Fibroblast of skin of right biceps (primary cell): ENCODE measurements at regions not wholly inside any gene's neighbourhood (a gene's known extent, or its start where the extent isn't known, plus 50 kb on each side); places are given as distances from the start of the nearest gene placed in this dataset.
"Not testable (repeated sequence)": the region's sequence is repeated elsewhere in the genome, so short reads cannot be mapped to it uniquely, and the experiment has no call there.

Experiments
- DNase-seq: peaks from one replicate; pipeline ENCODE4 v3.0.0-alpha.2; 2013

DNA sequence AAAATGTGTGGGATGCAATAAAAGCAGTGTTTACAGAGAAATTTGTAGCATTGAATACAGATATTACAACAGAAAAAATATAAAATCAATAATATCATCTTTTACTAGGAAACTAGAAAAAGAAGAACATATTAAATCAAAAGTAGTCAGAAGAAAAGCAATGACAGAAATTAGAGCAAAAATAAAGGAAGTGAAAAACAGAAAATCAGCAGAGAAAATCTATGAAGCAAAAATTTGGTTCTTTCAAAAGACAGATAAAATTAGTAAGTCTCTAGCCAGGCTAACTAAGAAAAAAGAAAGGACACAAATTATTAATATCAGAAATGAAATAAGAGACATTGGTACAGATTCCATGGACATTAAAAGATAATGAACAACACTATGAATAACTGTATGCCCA, 212.0 kb upstream of the MGAT5 start:
- DNase-seq: no peak

DNA sequence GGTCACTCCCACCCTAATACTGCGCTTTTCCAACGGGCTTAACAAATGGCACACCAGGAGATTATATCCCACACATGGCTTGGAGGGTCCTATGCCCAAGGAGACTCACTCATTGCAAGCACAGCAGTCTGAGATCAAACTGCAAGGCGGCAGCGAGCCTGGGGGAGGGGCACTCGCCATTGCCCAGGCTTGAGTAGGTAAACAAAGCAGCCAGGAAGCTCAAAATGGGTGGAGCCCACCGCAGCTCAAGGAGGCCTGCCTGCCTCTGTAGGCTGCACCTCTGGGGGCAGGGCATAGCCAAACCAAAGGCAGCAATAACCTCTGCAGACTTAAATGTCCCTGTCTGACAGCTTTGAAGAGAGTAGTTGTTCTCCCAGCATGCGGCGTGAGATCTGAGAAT, 210.8 kb upstream of the MGAT5 start:
- DNase-seq: not testable (repeated sequence)

DNA sequence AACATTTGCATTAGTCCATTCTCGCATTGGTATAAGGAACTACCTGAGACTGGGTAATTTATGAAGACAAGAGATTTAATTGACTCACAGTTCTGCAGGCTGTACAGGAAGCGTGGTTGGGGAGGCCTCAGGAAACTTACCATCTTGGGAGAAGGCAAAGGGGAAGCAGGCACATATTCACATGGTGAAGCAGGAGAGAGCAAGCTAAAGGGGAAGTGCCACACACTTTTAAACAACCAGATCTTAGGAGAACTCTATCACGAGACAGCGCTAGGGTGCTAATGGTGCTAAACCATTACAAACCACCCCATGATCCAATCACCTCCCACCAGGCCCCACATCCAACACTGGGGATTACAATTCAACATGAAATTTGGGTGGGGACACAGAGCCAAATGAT, 201.7 kb upstream of the MGAT5 start:
- DNase-seq: no peak

DNA sequence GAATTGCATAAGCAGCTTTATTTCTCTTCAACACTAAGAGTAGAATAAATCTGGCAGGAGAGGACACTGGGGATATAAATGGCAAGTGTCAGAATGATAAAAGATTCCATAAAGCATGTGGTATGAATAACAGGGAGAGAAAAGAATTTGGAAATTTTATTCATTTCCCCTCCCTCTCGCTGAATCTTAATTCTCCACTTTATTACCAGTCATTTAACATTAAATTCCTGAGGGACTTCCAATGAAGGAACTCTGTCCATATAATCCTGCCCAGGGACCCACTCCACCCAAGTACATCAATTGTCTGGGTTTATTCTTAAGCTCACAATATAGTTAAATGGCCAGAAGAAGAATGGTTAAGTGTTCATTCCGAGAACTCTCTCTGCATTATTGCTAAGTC, 197.7 kb upstream of the MGAT5 start:
- DNase-seq: no peak

DNA sequence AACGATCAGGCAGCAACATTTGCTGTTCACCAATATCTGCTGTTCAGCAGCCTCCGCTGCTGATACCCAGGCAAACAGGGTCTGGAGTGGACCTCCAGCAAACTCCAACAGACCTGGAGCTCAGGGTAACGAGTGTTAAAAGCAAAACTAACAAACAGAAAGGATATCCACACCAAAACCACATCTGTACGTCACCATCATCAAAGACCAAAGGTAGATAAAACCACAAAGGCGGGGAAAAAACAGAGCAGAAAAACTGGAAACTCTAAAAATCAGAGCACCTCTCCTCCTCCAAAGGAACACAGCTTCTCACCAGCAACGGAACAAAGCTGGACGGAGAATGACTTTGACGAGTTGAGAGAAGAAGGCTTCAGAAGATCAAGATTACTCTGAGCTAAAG, 192.8 kb upstream of the MGAT5 start:
- DNase-seq: not testable (repeated sequence)

DNA sequence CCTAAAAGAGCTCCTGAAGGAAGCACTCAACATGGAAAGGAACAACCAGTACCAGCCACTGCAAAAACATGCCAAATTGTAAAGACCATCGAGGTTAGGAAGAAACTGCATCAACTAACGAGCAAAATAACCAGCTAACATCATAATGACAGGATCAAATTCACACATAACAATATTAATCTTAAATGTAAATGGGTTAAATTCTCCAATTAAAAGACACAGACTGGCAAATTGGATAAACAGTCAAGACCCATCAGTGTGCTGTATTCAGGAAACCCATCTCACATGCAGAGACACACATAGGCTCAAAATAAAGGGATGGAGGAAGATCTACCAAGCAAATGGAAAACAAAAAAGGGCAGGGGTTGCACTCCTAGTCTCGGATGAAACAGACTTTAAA, 191.6 kb upstream of the MGAT5 start:
- not testable (repeated sequence) for DNase-seq

DNA sequence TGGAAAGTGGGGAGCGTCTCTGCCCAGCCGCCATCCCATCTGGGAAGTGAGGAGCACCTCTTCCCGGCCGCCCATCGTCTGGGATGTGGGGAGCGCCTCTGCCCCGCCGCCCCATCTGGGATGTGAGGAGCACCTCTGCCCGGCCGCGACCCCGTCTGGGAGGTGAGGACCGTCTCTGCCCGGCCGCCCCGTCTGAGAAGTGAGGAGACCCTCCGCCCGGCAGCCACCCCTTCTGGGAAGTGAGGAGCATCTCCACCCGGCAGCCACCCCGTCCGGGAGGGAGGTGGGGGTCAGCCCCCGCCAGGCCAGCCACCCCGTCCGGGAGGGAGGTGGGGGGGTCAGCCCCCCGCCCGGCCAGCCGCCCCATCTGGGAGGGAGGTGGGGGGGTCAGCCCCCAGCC, 190.0 kb upstream of the MGAT5 start:
- DNase-seq: not testable (repeated sequence)

DNA sequence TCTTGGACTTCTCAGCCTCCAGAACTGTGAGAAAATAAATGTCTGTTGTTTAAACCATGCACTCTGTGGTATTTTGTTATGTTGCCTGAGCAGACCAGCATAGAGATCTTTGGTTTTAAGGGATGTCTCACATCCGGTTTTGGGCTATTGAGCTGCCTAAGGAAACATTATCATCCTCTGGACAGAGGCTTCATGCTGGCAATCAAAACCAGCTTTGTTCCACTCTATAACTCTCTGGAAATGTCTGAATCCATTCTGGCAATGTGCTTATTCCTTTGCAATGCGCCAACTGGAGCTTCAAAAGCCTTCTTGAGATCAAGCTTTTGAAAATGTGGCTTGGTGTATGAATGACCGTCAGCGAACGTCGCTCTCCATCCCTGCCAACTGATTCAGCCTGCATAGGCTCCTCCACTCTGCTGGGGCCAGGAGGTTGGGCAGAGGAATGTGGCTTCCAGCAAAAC, 183.6 kb upstream of the MGAT5 start:
- no peak for DNase-seq

DNA sequence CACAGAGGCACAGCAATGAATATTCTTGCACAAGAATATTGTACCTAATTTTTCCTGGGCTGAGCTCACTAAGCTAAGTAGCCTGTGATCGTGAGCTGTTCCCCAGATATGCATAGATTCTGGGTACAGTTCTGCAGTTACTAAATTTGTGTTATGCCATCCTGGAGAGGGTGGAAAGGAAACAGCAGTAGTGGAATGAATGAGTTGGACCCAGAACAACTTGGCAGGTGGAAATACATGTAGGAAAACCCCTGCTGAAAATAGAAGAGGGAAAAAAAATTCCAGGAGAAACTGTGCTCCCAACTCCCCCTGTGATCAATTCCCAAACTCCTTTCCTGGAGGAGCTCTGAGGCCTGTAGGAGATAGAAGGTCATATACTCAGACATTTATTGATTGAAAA, 181.5 kb upstream of the MGAT5 start:
- DNase-seq: no peak

DNA sequence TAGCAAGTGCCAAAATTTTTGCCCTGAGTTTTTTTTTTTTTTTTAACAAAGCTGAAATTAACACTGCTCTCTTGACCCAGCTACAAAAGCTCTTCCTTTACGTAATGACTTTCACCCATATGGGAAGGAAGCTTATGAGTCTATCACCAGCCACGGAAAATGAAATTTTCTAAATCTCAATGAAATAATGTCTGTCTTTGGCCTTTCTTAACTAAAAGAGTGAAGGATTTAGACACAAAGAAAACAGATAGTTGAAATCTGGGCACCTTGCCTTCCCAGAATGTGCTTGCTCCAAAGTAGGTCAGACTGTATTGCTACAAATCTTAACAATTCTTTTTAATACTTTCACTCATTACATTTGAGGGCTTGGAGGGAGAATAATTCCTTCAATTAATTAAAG, 180.8 kb upstream of the MGAT5 start:
- no peak for DNase-seq

DNA sequence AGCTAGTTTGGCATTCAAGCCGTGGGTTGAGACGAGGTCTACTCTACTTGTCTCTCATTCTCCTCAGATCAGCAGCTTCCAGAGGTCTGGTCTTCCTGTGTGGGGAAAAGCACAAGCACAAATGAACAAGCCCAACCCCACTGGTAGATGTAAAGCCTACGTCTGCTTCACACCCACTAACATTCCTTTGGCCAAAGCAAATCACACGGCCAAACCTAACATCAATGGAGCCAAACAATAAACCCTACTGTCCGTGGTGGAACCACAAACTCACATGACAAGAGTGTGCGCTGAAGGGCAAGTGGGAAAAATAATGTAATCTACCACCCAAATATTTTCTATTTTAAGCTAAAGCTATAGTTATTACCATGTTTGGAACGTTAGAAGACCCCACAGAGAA, 179.3 kb upstream of the MGAT5 start:
- no peak for DNase-seq

DNA sequence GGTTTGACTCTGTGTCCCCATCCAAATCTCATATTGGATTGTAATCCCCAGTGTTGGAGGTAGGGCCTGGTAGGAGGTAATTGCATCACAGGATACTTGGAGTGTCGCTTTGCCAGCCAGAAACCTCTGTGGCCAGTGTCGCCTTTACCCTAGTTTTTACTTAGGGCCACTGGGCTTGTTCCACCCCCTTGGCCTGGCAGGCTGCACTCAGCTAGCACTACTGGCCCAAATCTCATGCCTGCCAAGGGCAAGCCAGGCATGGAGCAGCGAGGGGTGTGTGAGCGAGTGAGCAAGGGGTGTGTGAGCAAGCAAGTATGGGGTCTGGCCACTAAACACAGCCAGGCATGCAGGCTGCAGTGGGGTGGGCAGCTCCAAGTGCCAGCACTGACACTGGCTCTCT, 178.7 kb upstream of the MGAT5 start:
- DNase-seq: no peak

DNA sequence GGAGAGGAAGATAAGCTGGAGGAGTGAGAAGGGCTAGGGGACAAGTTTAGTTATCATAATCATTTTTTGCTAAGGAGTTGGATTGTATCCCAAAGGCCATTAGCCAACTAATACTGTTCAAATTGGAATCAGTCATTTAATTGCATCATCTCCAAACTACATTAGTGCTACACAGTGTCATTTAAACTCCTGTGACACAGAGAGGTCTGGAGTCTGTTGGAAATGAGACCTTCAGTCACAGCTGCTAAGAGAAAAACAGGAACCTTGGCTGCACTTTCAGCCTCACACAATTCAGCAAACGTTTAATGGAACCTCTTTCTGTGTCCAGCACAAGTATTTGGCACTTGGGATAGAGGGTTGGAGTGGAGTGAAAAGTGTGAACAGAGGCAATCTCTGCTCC, 175.5 kb upstream of the MGAT5 start:
- DNase-seq: no peak

DNA sequence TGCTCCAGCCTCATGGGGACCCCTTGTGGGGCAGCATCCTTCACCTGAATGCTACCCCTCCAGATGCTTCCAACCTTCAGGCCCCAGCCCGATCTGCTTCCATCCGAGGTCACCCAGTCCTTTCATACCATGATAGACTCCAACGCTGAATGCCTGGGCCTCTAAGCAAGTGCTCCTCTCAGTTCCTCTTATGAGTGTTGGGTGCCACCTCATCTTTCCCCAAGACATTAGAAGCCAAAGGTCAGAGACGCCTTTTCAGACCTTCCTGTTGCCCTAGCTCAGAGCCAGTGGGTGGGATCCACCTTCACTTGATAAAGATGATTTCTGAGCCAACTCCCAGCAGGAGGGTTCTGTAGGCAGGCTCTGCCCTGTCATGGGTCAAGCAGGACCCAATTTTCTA, 174.5 kb upstream of the MGAT5 start:
- DNase-seq: no peak

DNA sequence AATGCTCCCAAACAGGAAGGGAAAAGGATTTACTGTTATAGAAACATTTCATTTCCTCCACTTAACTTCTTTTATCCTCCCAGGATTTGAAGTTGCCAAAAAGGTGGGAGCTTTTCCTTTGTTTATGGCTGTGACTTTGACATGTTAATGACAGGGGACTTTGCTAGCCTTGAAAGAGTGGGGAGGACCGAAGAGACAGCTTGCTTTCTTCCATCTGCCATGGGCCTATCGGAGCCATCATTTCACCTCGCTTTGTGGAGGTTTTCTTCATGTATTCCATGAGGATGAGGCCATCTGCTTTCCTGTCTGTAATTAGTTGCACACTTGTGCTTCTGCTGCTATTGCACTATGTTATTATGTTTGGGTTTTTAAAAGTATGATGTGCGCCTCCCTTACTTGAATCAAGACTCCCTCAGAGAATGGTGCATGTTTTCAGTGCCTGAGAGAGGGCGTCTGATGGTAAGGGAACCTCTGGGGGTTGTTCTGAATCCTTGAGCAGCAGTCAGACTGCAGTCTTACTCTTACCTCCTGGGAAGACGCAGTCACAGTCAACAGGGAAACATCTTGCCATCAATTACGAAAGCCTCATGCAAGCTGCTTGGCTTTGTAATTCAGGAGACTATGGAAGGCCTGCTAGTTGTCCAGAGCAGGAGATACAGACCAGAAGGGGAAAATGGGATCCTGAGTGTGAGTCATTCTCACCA, 173.3 kb upstream of the MGAT5 start:
- no peak for DNase-seq

DNA sequence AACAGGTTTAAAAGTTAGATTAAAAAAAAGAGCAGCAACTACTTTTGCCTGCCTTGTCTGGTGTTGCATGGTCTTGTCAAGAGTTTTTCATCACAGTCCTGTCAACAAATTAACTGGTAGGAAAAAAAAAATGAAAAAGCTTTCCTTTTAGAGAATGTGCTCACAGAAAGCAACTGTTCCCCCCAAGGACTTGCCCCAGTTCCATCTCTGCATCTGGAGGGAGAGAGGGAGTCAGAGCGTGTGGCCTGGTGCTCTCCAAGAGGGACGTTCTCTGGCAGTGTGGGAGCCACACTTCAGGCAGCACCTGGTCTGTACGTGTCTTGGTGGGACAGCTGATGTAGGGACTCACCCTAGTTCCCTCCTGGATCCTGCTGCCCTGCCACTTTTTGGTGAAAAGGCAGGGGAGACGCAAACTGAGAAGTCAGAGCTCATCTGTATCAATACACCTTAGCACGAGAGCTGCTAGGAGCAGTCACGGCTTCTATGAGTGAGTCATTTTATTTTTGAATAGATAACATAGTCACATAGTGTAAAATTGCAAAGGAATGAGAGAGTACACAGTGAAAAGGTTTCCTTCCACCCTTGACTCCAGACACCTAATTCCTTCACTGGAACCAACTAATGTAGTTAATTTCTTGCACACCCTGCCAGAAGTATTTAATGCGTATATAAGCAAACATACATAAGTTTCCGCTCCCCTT, 172.5 kb upstream of the MGAT5 start:
- DNase-seq: no peak

DNA sequence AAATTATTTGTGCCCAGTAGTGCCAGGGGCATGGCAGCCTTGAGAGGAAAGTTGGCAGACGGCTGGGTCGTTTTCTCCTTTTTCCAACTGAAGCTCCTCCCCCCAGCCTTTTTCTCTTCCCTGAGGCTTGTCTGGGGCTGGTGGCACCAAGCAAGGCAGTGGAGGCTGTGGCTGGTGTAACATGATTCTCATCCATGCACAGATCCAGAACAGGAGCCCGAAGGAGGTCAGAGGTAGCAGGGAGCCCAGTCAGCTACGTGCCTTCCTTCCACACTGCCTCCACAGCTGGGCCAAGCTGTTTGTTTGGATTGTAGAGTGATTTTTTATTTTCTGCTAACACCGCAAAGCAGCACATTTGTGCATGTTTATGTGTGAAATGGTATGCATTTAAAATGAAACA, 170.3 kb upstream of the MGAT5 start:
- no peak for DNase-seq

DNA sequence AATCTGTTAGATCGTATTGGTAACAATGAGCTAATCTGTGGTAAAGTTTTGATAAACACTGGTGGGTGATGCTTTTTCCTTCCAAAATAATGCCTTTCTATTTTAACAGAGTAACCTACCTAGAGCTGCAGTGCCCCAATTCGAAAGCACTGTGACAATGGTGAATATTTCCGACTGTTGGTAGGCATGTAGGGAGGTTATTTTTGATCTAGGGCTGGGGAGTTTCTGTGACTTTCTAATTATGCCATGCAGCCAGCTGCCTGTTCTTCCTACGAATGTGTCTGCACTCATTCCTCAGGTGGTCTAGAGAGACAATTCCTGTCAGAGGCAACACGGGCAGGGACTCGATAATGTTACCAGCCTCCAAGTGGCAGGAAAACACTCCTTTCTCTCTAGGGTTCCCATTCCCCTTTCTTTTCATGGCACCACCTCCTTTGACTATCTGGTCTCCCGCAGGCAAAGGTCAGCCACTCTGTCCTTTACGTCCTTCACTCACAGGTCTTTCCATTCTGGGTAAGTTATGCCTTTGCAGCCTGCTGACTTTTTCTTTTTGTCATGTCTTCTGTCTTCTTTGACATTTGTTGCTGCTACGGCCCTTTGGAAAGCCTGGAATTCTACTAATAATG, 167.2 kb upstream of the MGAT5 start:
- no peak for DNase-seq

DNA sequence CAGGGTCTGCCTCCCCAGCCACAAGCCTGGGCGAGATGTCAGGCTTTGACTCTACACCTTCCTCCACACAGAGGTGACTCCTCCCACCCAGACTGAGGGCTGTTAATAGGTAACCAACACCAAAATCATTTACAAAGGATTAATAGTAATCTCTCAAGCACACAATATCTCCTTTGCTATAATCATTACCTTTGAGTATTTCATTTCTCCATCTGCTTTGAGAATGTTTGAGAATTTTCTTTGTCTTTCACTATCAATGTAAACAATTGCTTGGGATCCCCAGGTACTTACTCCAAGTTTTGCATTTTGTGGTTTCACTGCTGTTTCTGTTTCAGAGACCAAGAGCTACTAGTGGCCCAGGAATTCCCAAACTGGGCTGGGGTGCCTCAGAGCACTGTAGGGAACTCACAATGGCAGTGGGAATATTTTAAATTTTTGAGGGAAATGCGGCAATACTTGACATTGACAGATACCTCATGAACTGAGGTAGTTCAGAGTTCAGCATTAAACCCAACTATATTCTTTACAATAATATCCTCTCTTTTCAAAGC, 166.4 kb upstream of the MGAT5 start:
- no peak for DNase-seq

DNA sequence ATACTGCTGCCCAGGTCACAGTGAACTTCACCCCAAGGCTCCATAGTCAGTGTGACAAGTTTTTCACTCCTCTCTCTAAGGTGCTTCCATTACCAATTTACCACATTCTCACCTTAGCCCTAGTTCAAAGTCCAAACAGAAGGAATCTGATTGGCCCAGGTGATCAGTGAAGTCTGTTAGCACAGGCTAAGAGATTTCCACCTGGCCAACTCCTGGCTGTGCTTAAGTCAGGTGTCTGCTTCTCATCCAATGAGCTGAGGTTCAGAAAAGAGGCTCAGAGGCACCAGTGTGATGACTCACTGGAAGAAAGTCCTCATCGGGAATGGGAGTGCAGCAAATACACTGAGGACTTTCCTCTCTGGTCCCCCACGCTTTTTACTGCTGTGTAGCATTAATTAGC, 164.4 kb upstream of the MGAT5 start:
- no peak for DNase-seq

DNA sequence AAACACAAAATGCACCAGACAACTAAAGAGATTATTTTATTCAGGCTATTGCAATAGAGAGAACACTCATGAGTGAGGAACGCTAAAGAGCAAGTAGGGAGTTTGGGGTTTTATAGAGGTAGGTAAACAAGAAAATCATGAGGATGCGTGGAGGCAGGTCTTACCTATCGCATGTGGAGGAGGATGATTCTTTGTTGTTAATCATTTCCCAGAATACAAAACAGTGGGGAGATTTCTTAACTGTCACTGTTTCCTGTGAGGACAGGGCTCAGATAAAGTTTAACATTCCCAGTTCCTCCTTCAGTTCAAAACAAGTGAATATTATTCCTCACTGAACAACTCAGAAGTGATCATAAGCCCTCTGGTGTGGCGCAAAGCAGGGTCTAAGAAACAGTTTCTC, 156.1 kb upstream of the MGAT5 start:
- DNase-seq: no peak

DNA sequence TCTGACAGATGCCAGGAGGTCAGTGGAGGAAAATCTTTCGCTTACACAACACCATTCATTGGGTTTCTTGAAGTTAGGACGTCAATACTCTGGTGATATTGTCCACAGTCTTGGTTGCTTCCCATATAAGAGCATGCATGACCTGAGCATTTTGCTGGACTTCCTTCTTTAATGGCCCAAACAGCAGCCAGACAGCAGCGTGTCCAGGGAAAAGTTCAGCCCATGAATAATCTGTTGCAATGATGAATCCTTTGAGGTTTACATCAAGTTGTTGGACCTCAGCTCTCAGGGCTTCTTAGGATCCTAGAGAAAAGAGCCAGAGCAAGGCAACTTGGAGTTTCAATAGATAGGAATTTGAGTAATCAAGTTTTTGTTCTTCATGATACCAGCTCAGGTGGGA, 155.6 kb upstream of the MGAT5 start:
- DNase-seq: no peak

DNA sequence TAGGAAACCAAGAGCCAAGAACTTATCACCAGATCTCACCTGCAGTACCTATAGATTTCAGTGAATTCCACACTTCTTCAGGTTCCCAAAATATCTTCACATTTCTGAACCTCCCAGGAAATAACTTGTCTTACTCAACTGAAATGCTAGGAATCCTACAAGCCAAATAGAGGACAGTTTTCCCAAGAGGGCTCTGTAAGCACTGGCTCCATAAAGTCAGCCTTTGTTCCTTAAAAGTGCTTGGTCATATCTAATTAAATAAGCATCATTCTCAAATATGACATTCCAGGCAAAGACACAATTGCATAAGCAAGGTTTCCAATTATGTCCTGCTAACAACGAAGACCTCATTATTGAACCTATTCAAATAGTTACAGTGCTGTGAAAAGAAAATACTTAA, 154.6 kb upstream of the MGAT5 start:
- DNase-seq: no peak

DNA sequence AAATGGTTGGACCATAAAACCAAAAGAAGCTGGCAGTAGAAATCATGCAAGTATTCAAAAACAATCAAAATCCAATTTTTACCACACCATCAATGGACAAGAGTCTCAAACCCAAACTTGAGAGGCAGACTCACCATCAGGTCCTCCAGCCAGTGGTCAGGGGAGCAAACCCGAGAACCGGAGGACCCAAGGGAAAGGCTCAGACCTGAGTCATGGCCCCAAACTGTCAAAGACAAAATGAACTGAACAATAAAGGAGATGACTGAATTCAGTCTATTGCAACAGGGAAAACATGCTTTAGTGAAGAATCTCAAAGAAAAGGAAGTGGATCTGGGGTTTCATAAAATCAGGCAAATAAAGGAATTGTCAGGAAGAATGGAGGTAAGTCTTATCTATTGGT, 150.7 kb upstream of the MGAT5 start:
- no peak for DNase-seq
